Esophagus muscularis mucosa (tissue), 4 donors: ENCODE measurements at regions not wholly inside any gene's neighbourhood (a gene's known extent, or its start where the extent isn't known, plus 50 kb on each side); places are given as distances from the start of the nearest gene placed in this dataset.

ENCODE experiments used
- EP300 ChIP-seq: sonication (generic); formaldehyde crosslinking; IDR thresholded peaks from one replicate; pipeline ENCODE4 v1.6.1; 2017; ENCODE audit warnings: antibody characterized with exemption
- POLR2A ChIP-seq: fragments of 450-650 bp; IDR thresholded peaks from one replicate; pipeline ENCODE4 v1.6.1; 2017; ENCODE audit warnings: antibody characterized with exemption, moderate library complexity, mild to moderate bottlenecking, low read depth
- POLR2AphosphoS5 ChIP-seq, 2 donors: sonication (generic); formaldehyde crosslinking; IDR thresholded peaks; one replicate each; pipeline ENCODE4 v1.6.1; 2017; ENCODE audit warnings: antibody characterized with exemption in 2 of 2
- TF ChIP-seq, protein P1 (sequence below), 3 experiments: fragments of 200-600 bp in 2 of 3; fragments of 450-650 bp in 1 of 3; sonication (generic) in 2 of 3; IDR thresholded peaks; one replicate each; pipeline ENCODE4 v1.5.1; 2017 to 2019; ENCODE audit warnings: antibody characterized with exemption in 3 of 3, mild to moderate bottlenecking in 2 of 3, moderate library complexity in 1 of 3

- TF ChIP-seq POLR2A, result no peak
- TF ChIP-seq, protein P1, sequence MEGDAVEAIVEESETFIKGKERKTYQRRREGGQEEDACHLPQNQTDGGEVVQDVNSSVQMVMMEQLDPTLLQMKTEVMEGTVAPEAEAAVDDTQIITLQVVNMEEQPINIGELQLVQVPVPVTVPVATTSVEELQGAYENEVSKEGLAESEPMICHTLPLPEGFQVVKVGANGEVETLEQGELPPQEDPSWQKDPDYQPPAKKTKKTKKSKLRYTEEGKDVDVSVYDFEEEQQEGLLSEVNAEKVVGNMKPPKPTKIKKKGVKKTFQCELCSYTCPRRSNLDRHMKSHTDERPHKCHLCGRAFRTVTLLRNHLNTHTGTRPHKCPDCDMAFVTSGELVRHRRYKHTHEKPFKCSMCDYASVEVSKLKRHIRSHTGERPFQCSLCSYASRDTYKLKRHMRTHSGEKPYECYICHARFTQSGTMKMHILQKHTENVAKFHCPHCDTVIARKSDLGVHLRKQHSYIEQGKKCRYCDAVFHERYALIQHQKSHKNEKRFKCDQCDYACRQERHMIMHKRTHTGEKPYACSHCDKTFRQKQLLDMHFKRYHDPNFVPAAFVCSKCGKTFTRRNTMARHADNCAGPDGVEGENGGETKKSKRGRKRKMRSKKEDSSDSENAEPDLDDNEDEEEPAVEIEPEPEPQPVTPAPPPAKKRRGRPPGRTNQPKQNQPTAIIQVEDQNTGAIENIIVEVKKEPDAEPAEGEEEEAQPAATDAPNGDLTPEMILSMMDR (IDR thresholded peaks at IDR 0.05), result no peak
- no peak for TF ChIP-seq POLR2AphosphoS5 (IDR thresholded peaks at IDR 0.05)
- TF ChIP-seq EP300, result no peak
Measured at GRCh38 chr3:110894574-110894973, 177.0 kb upstream of the NECTIN3 start.
